Trophoblast cell (in vitro differentiated cells and primary cell): ENCODE measurements at regions not wholly inside any gene's neighbourhood (a gene's known extent, or its start where the extent isn't known, plus 50 kb on each side); places are given as distances from the start of the nearest gene placed in this dataset.

Experiments used
- DNase-seq, 2 donors: peaks; one replicate each; pipeline ENCODE4 v3.0.0-alpha.2; 2016
- H2AFZ ChIP-seq: 2 replicates; pipeline ENCODE4 v1.6.1; 2013; ENCODE audit warnings: low read length, moderate library complexity, mild to moderate bottlenecking; ENCODE audit not compliant: insufficient read depth, poor library complexity
- H2AK5ac ChIP-seq: 2 replicates; pipeline ENCODE4 v1.6.1; 2013; ENCODE audit warnings: mild to moderate bottlenecking, low read length
- H2BK120ac ChIP-seq: 2 replicates; pipeline ENCODE4 v1.6.1; 2013; ENCODE audit warnings: low read length, mild to moderate bottlenecking, moderate library complexity; ENCODE audit not compliant: insufficient read depth, poor library complexity
- H2BK12ac ChIP-seq: 2 replicates; pipeline ENCODE4 v1.6.1; 2013; ENCODE audit warnings: mild to moderate bottlenecking, low read length, moderate library complexity
- H2BK5ac ChIP-seq: 2 replicates; pipeline ENCODE4 v1.6.1; 2013; ENCODE audit warnings: low read length, low read depth, moderate library complexity, mild to moderate bottlenecking; ENCODE audit not compliant: poor library complexity
- H3K14ac ChIP-seq: 2 replicates; pipeline ENCODE4 v1.6.1; 2013; ENCODE audit warnings: mild to moderate bottlenecking, low read length
- H3K18ac ChIP-seq: 2 replicates; pipeline ENCODE4 v1.6.1; 2013; ENCODE audit warnings: mild to moderate bottlenecking, low read length
- H3K23ac ChIP-seq: 2 replicates; pipeline ENCODE4 v1.6.1; 2013; ENCODE audit warnings: low read length
- H3K27ac ChIP-seq: 2 replicates; pipeline ENCODE4 v1.5.1; 2013; ENCODE audit warnings: low read depth, mild to moderate bottlenecking, inconsistent platforms, low read length, moderate library complexity
- H3K27me3 ChIP-seq: 2 replicates; pipeline ENCODE4 v1.6.1; 2013; ENCODE audit warnings: inconsistent platforms, mild to moderate bottlenecking, low read length, moderate library complexity; ENCODE audit not compliant: insufficient read depth
- H3K36me3 ChIP-seq, 2 experiments: 1 replicate in 1 of 2; 2 replicates in 1 of 2; pipeline ENCODE4 v1.6.1; 2013; ENCODE audit warnings: low read length in 2 of 2, mild to moderate bottlenecking in 2 of 2, moderate library complexity in 1 of 2; ENCODE audit not compliant: insufficient read depth in 2 of 2, control insufficient read depth in 1 of 2
- H3K4ac ChIP-seq: 2 replicates; pipeline ENCODE4 v1.6.1; 2013; ENCODE audit warnings: low read depth, mild to moderate bottlenecking, low read length, moderate library complexity
- H3K4me1 ChIP-seq, 2 experiments: 1 replicate in 1 of 2; 2 replicates in 1 of 2; pipeline ENCODE4 v1.6.1; 2013; ENCODE audit warnings: low read length in 2 of 2, mild to moderate bottlenecking in 2 of 2, moderate library complexity in 1 of 2; ENCODE audit not compliant: insufficient read depth in 2 of 2, control insufficient read depth in 1 of 2
- H3K4me2 ChIP-seq: 2 replicates; pipeline ENCODE4 v1.6.1; 2013; ENCODE audit warnings: inconsistent platforms, mild to moderate bottlenecking, low read length, moderate library complexity
- H3K4me3 ChIP-seq: 2 replicates; pipeline ENCODE4 v1.5.1; 2013; ENCODE audit warnings: mild to moderate bottlenecking, low read depth, low read length, inconsistent platforms
- H3K79me1 ChIP-seq: one replicate; pipeline ENCODE4 v1.6.1; 2013; ENCODE audit warnings: low read length
- H3K79me2 ChIP-seq: 2 replicates; pipeline ENCODE4 v1.6.1; 2013; ENCODE audit warnings: low read length, mild to moderate bottlenecking; ENCODE audit not compliant: control insufficient read depth, insufficient read depth, poor library complexity
- H3K9ac ChIP-seq: 2 replicates; pipeline ENCODE4 v1.6.1; 2013; ENCODE audit warnings: mild to moderate bottlenecking, low read length
- H3K9me3 ChIP-seq: 2 replicates; pipeline ENCODE4 v1.6.1; 2013; ENCODE audit warnings: low read depth, mild to moderate bottlenecking, control low read depth, inconsistent platforms, low read length; ENCODE audit not compliant: insufficient read depth
- H4K12ac ChIP-seq: 2 replicates; pipeline ENCODE4 v1.6.1; 2013; ENCODE audit warnings: low read depth, mild to moderate bottlenecking, low read length, moderate library complexity
- H4K8ac ChIP-seq: 2 replicates; pipeline ENCODE4 v1.6.1; 2013; ENCODE audit warnings: low read depth, mild to moderate bottlenecking, low read length, moderate library complexity
- H4K91ac ChIP-seq: one replicate; pipeline ENCODE4 v1.6.1; 2013; ENCODE audit warnings: low read depth, mild to moderate bottlenecking, low read length, moderate library complexity
- WGBS: extraction: QIAGEN DNeasy Blood & Tissue Kit; methylation state at CpG from one replicate; pipeline ENCODE4 v1.1.7; 2013; ENCODE audit warnings: missing lambda C conversion rate; ENCODE audit not compliant: insufficient read length, insufficient coverage; ENCODE audit errors: extremely low coverage; 5-methylcytosine and 5-hydroxymethylcytosine counted together

- no peaks in the 10 kb centered on the region for H3K79me2 ChIP-seq
- no peak overlapping the region for H3K4me3 ChIP-seq
- no peak for DNase-seq
- H2BK120ac ChIP-seq: no peak overlapping the region
- no peaks in the 10 kb centered on the region for H3K36me3 ChIP-seq
- no peaks in the 10 kb centered on the region for H3K27me3 ChIP-seq
- no peak overlapping the region for H2BK5ac ChIP-seq
- H4K8ac ChIP-seq: no peak overlapping the region
- no peak overlapping the region for H3K4ac ChIP-seq
- no peaks in the 10 kb centered on the region for H3K79me1 ChIP-seq
- no peak overlapping the region for H2BK12ac ChIP-seq
- no peak overlapping the region for H3K27ac ChIP-seq
- no peak overlapping the region for H4K91ac ChIP-seq
- no peak overlapping the region for H2AK5ac ChIP-seq
- H3K4me1 ChIP-seq: no peaks in the 10 kb centered on the region
- no CpG with 5 or more reads among the region's 2 CpGs for WGBS
- no peaks in the 10 kb centered on the region for H3K9me3 ChIP-seq
- H3K14ac ChIP-seq: no peak overlapping the region
- H3K23ac ChIP-seq: no peak overlapping the region
- no peak overlapping the region for H2AFZ ChIP-seq
- no peak overlapping the region for H3K9ac ChIP-seq
- H4K12ac ChIP-seq: no peak overlapping the region
- H3K4me2 ChIP-seq: no peak overlapping the region
- H3K18ac ChIP-seq: no peak overlapping the region
These were observed 664.9 kb upstream of the CITED2 start for GRCh38 chr6:140039364-140039763.

- H3K23ac ChIP-seq: no peak overlapping the region
- H4K12ac ChIP-seq: no peak overlapping the region
These were observed 661.7 kb upstream of the CITED2 start for GRCh38 chr6:140036196-140036595.

DNA sequence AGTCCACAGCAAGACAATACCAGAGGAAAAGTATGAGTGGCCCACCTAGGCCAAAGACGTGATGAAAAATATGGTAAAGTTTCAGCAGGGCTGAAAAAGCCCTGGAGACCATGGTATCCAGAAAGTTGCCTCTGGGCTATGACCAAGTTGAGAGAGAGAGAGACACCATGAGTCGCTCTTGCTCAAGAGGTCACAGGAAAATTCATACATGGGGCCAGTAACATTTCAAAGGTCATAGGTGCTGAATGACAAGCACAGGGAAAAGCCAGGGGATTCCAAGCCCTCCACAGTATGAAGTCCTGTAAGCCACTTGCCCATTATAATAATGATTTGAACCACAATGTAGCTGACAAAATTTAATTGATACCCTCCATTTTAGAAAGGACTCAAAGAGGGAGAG lies 657.7 kb upstream of the CITED2 start:
- Histone ChIP-seq H2BK12ac (no peak overlapping the region), H3K4me2 (no peak overlapping the region), H3K79me1 (no peaks in the 10 kb centered on the region), H3K9me3 (no peaks in the 10 kb centered on the region), H3K4me1 (no peaks in the 10 kb centered on the region), H3K36me3 (no peaks in the 10 kb centered on the region), H3K9ac (no peak overlapping the region), H4K8ac (no peak overlapping the region), H4K12ac (no peak overlapping the region), H2AFZ (no peak overlapping the region), H2BK5ac (no peak overlapping the region), H3K27ac (no peak overlapping the region), H3K79me2 (no peaks in the 10 kb centered on the region), H3K18ac (no peak overlapping the region), H3K14ac (no peak overlapping the region), H4K91ac (no peak overlapping the region), H3K4me3 (no peak overlapping the region), H2BK120ac (no peak overlapping the region), H3K4ac (no peak overlapping the region), H2AK5ac (no peak overlapping the region), H3K23ac (no peak overlapping the region), H3K27me3 (no peaks in the 10 kb centered on the region)
- WGBS: no CpG with 5 or more reads among the region's 2 CpGs
- no peak for DNase-seq

More at GRCh38 chr6:140036196-140036595, 661.7 kb upstream of the CITED2 start:
- H3K79me2 ChIP-seq: no peaks in the 10 kb centered on the region
- no peaks in the 10 kb centered on the region for H3K9me3 ChIP-seq
- H4K8ac ChIP-seq: no peak overlapping the region
- DNase-seq: no peak
- H3K4me2 ChIP-seq: no peak overlapping the region
- H2AK5ac ChIP-seq: no peak overlapping the region
- WGBS: no CpG with 5 or more reads among the region's 3 CpGs
- H3K4ac ChIP-seq: no peak overlapping the region
- no peaks in the 10 kb centered on the region for H3K79me1 ChIP-seq
- H3K27ac ChIP-seq: no peak overlapping the region
- no peaks in the 10 kb centered on the region for H3K36me3 ChIP-seq
- H3K14ac ChIP-seq: no peak overlapping the region
- H3K27me3 ChIP-seq: no peaks in the 10 kb centered on the region
- no peak overlapping the region for H4K91ac ChIP-seq
- no peak overlapping the region for H3K4me3 ChIP-seq
- H2BK5ac ChIP-seq: no peak overlapping the region
- H3K4me1 ChIP-seq: no peaks in the 10 kb centered on the region
- H2AFZ ChIP-seq: no peak overlapping the region
- H3K18ac ChIP-seq: no peak overlapping the region
- H2BK12ac ChIP-seq: no peak overlapping the region
- no peak overlapping the region for H3K9ac ChIP-seq
- no peak overlapping the region for H2BK120ac ChIP-seq

DNA sequence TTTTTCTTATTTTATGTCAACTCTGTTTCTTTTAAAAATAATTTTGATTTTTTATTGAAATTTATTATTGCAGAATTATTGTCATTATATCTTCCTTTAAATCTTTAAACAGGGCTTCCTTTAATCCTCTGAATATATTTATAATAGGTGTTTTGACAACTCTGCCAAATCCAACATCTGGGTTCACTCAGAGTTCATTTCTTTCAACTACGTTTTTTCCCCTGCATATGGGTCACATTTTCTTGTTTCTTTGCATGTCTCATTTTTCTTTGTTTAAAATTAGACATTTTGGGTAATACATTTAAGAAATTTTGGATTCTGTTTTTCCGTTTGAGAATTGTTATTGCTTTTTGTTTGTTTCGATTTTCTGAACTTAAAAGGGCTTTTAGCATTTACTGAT lies 655.1 kb upstream of the CITED2 start:
- H4K12ac ChIP-seq: no peak overlapping the region
- H3K9ac ChIP-seq: no peak overlapping the region
- no peak overlapping the region for H2BK5ac ChIP-seq
- no peaks in the 10 kb centered on the region for H3K79me1 ChIP-seq
- no peak overlapping the region for H3K4ac ChIP-seq
- H3K4me2 ChIP-seq: no peak overlapping the region
- WGBS: no CpG with 5 or more reads among the region's 3 CpGs
- no peak overlapping the region for H2BK120ac ChIP-seq
- H3K4me1 ChIP-seq: no peaks in the 10 kb centered on the region
- no peak overlapping the region for H2AK5ac ChIP-seq
- no peak overlapping the region for H2AFZ ChIP-seq
- H4K8ac ChIP-seq: no peak overlapping the region
- H3K23ac ChIP-seq: no peak overlapping the region
- H3K79me2 ChIP-seq: no peaks in the 10 kb centered on the region
- no peak overlapping the region for H3K14ac ChIP-seq
- H4K91ac ChIP-seq: no peak overlapping the region
- no peak overlapping the region for H2BK12ac ChIP-seq
- no peak for DNase-seq
- H3K27me3 ChIP-seq: no peaks in the 10 kb centered on the region
- no peak overlapping the region for H3K18ac ChIP-seq
- H3K4me3 ChIP-seq: no peak overlapping the region
- H3K9me3 ChIP-seq: no peaks in the 10 kb centered on the region
- H3K36me3 ChIP-seq: no peaks in the 10 kb centered on the region
- no peak overlapping the region for H3K27ac ChIP-seq
